IMR-90 (cell line): ENCODE measurements at regions not wholly inside any gene's neighbourhood (a gene's known extent, or its start where the extent isn't known, plus 50 kb on each side); places are given as distances from the start of the nearest gene placed in this dataset.

ENCODE experiments used
- ATAC-seq: fragments of 200-7000 bp; cut with Tn5 transposase; 2 replicates; pipeline ENCODE4 v1.9.1; 2020; ENCODE audit warnings: low read depth, mild to moderate bottlenecking, moderate library complexity
- BruUV-seq: library from RNA; stranded (reverse); fragments of 400-500 nt; replicated peaks from 2 replicates; lab custom pipeline; 2021; lab: Mats Ljungman, UMichigan
- CTCF ChIA-PET: fragments of 300-600 bp; formaldehyde crosslinking; extraction: SDS; loops from one replicate; lab custom pipeline; 2021; ENCODE audit warnings: antibody characterized with exemption; lab: Yijun Ruan, JAX
- POLR2A ChIA-PET: fragments of 300-600 bp; sonication (Branson Sonifier 250); formaldehyde crosslinking; loops from one replicate; lab custom pipeline; 2022; ENCODE audit warnings: antibody characterized with exemption; ENCODE audit not compliant: unreplicated experiment; lab: Charles Lee
- DNase-seq: peaks from one replicate; pipeline ENCODE4 v3.0.0; 2013
- H2AFZ ChIP-seq: replicated peaks from 2 replicates; pipeline ENCODE3; 2013; ENCODE audit warnings: low read length, mild to moderate bottlenecking; ENCODE audit not compliant: poor library complexity
- H2AK5ac ChIP-seq: 2 replicates; pipeline ENCODE4 v1.6.1; 2013; ENCODE audit warnings: low read depth, low read length, inconsistent platforms
- H2AK9ac ChIP-seq: replicated peaks from 2 replicates; pipeline ENCODE3; 2013; ENCODE audit warnings: mild to moderate bottlenecking, low read depth, low read length, moderate library complexity; ENCODE audit not compliant: poor library complexity
- H2BK120ac ChIP-seq: 2 replicates; pipeline ENCODE4 v1.6.1; 2013; ENCODE audit warnings: low read depth, low read length, inconsistent platforms
- H2BK15ac ChIP-seq: 3 replicates; pipeline ENCODE4 v1.6.1; 2013; ENCODE audit warnings: low read depth, low read length, inconsistent platforms
- H2BK20ac ChIP-seq: 2 replicates; pipeline ENCODE4 v1.6.1; 2013; ENCODE audit warnings: low read depth, mild to moderate bottlenecking, inconsistent platforms, low read length, moderate library complexity
- H2BK5ac ChIP-seq: 2 replicates; pipeline ENCODE4 v1.6.1; 2013; ENCODE audit warnings: mild to moderate bottlenecking, low read depth, low read length, inconsistent platforms; ENCODE audit not compliant: poor library complexity, severe bottlenecking
- H3K14ac ChIP-seq: replicated peaks from 2 replicates; pipeline ENCODE4 v1.6.1; 2013; ENCODE audit warnings: low read depth, low read length, inconsistent platforms
- H3K18ac ChIP-seq: 2 replicates; pipeline ENCODE4 v1.6.1; 2013; ENCODE audit warnings: low read depth, low read length, control low read depth
- H3K23ac ChIP-seq: 2 replicates; pipeline ENCODE4 v1.6.1; 2013; ENCODE audit warnings: low read depth, low read length, inconsistent platforms
- H3K27ac ChIP-seq: 2 replicates; pipeline ENCODE4 v1.5.1; 2013; ENCODE audit warnings: mild to moderate bottlenecking, control low read depth, low read length; ENCODE audit not compliant: insufficient read depth
- H3K27me3 ChIP-seq: 2 replicates; pipeline ENCODE4 v1.6.1; 2013; ENCODE audit warnings: low read length; ENCODE audit not compliant: control insufficient read depth, insufficient read depth
- H3K36me3 ChIP-seq: 2 replicates; pipeline ENCODE4 v1.6.1; 2013; ENCODE audit warnings: low read length, mixed read lengths; ENCODE audit not compliant: control insufficient read depth, insufficient read depth
- H3K4ac ChIP-seq: 2 replicates; pipeline ENCODE4 v1.6.1; 2013; ENCODE audit warnings: low read depth, low read length, inconsistent platforms
- H3K4me1 ChIP-seq: 2 replicates; pipeline ENCODE4 v1.6.1; 2013; ENCODE audit warnings: low read length, mixed read lengths; ENCODE audit not compliant: control insufficient read depth, insufficient read depth
- H3K4me2 ChIP-seq: 2 replicates; pipeline ENCODE4 v1.6.1; 2013; ENCODE audit warnings: low read depth, mild to moderate bottlenecking, control low read depth, low read length, moderate library complexity
- H3K4me3 ChIP-seq: 2 replicates; pipeline ENCODE4 v1.5.1; 2013; ENCODE audit warnings: low read depth, mild to moderate bottlenecking, control low read depth, low read length, moderate library complexity; ENCODE audit not compliant: insufficient read depth
- H3K56ac ChIP-seq: 2 replicates; pipeline ENCODE4 v1.6.1; 2013; ENCODE audit warnings: low read length, inconsistent platforms; ENCODE audit not compliant: insufficient read depth; ENCODE audit errors: extremely low read depth
- H3K79me1 ChIP-seq, 2 experiments: 2 replicates each; pipeline ENCODE4 v1.6.1; 2013; ENCODE audit warnings: low read length in 2 of 2, inconsistent platforms in 1 of 2, low read depth in 1 of 2
- H3K9ac ChIP-seq: 2 replicates; pipeline ENCODE4 v1.6.1; 2013; ENCODE audit warnings: low read depth, low read length, control low read depth
- H3K9me1 ChIP-seq: 2 replicates; pipeline ENCODE4 v1.6.1; 2013; ENCODE audit warnings: low read length, inconsistent platforms; ENCODE audit not compliant: insufficient read depth
- H3K9me3 ChIP-seq: 2 replicates; pipeline ENCODE4 v1.6.1; 2013; ENCODE audit warnings: low read length; ENCODE audit not compliant: control insufficient read depth, insufficient read depth
- H4K20me1 ChIP-seq: 2 replicates; pipeline ENCODE4 v1.6.1; 2013; ENCODE audit warnings: low read length, inconsistent platforms; ENCODE audit not compliant: insufficient read depth
- H4K5ac ChIP-seq: 2 replicates; pipeline ENCODE4 v1.6.1; 2013; ENCODE audit warnings: mild to moderate bottlenecking, low read depth, low read length, control low read depth
- H4K8ac ChIP-seq, 2 experiments: 2 replicates each; pipeline ENCODE4 v1.6.1; 2013; ENCODE audit warnings: low read depth in 2 of 2, low read length in 2 of 2, control low read depth in 1 of 2, inconsistent platforms in 1 of 2
- H4K91ac ChIP-seq: 2 replicates; pipeline ENCODE4 v1.6.1; 2013; ENCODE audit warnings: low read depth, low read length, inconsistent platforms; ENCODE audit not compliant: insufficient read depth
- BHLHE40 ChIP-seq: fragments of 150-350 bp; IDR thresholded peaks from 2 replicates; pipeline ENCODE4 v1.6.1; 2016; ENCODE audit warnings: mild to moderate bottlenecking, low read depth, low read length
- CEBPB ChIP-seq: IDR thresholded peaks from 2 replicates; pipeline ENCODE4 v1.6.1; 2012; ENCODE audit warnings: low read depth, low read length, improper control_type of control experiment
- CHD1 ChIP-seq: IDR thresholded peaks from 2 replicates; pipeline ENCODE4 v1.6.1; 2012; ENCODE audit warnings: low read depth, low read length, improper control_type of control experiment
- ELK1 ChIP-seq: fragments of 150-350 bp; IDR thresholded peaks from 2 replicates; pipeline ENCODE4 v1.6.1; 2016; ENCODE audit warnings: low read depth, mild to moderate bottlenecking, low read length, moderate library complexity, borderline replicate concordance
- FOS ChIP-seq: fragments of 150-350 bp; IDR thresholded peaks from 2 replicates; pipeline ENCODE4 v1.6.1; 2016; ENCODE audit warnings: low read depth, low read length
- MAFK ChIP-seq: IDR thresholded peaks from 2 replicates; pipeline ENCODE4 v1.6.1; 2012; ENCODE audit warnings: low read depth, low read length, improper control_type of control experiment
- MXI1 ChIP-seq: IDR thresholded peaks from 2 replicates; pipeline ENCODE4 v1.6.1; 2012; ENCODE audit warnings: low read depth, mild to moderate bottlenecking, low read length, moderate library complexity, borderline replicate concordance
- NFE2L2 ChIP-seq: fragments of 150-350 bp; IDR thresholded peaks from 2 replicates; pipeline ENCODE4 v1.6.1; 2016; ENCODE audit warnings: low read depth, mild to moderate bottlenecking, low read length
- POLR2A ChIP-seq: IDR thresholded peaks from 2 replicates; pipeline ENCODE4 v1.6.1; 2012; ENCODE audit warnings: mild to moderate bottlenecking, low read depth, low read length
- RAD21 ChIP-seq: IDR thresholded peaks from 2 replicates; pipeline ENCODE4 v1.6.1; 2012; ENCODE audit warnings: low read length, improper control_type of control experiment
- RCOR1 ChIP-seq: IDR thresholded peaks from 2 replicates; pipeline ENCODE4 v1.6.1; 2012; ENCODE audit warnings: mild to moderate bottlenecking, low read length, improper control_type of control experiment; ENCODE audit not compliant: insufficient replicate concordance
- RFX5 ChIP-seq: IDR thresholded peaks from 2 replicates; pipeline ENCODE4 v1.8.0; 2012; ENCODE audit warnings: low read depth, mild to moderate bottlenecking, low read length, moderate library complexity
- SMC3 ChIP-seq: fragments of 150-350 bp; IDR thresholded peaks from 2 replicates; pipeline ENCODE4 v1.6.1; 2016; ENCODE audit warnings: low read depth, mild to moderate bottlenecking, antibody characterized with exemption, low read length, moderate library complexity
- WGBS, 2 experiments: methylation state at CpG; one replicate each; pipeline versions ENCODE4 v1.1.5 to v1.1.7; 2013; ENCODE audit warnings: missing lambda C conversion rate in 2 of 2; ENCODE audit not compliant: insufficient read length in 1 of 2; ENCODE audit errors: extremely low coverage in 2 of 2; 5-methylcytosine and 5-hydroxymethylcytosine counted together
- dilution Hi-C: fragments of 300-500 bp; cut with HindIII; formaldehyde crosslinking; loops from one replicate; pipeline ENCODE4 v1.14.3; 2018; ENCODE audit warnings: low sequenced_read_pairs; ENCODE audit not compliant: unreplicated experiment
- in situ Hi-C: fragments of 300-500 bp; cut with MboI; formaldehyde crosslinking; loops from 3 replicates; pipeline ENCODE4 v1.14.3; 2019; ENCODE audit warnings: low sequenced_read_pairs, inconsistent platforms, mixed read lengths
- intact Hi-C: fragments of 100-400 bp; cut with micrococcal nuclease; formaldehyde crosslinking; loops from 2 replicates; pipeline ENCODE4 v1.10.0; 2022
- TF ChIP-seq, protein P1 (sequence below): conservative IDR thresholded peaks from 2 replicates; pipeline ENCODE4 v1.5.1; 2012; ENCODE audit warnings: mild to moderate bottlenecking, low read depth, low read length, improper control_type of control experiment
- TF ChIP-seq, protein P2 (sequence below): fragments of 150-350 bp; IDR thresholded peaks from 2 replicates; pipeline ENCODE4 v1.6.1; 2017; ENCODE audit warnings: mild to moderate bottlenecking, antibody characterized with exemption, low read length, low read depth

- no CpG with 5 or more reads among the region's 2 CpGs for WGBS, 2 experiments
- Histone ChIP-seq H3K9ac (no peak overlapping the region), H4K5ac (no peak overlapping the region), H2BK120ac (no peak overlapping the region), H3K56ac (no peak overlapping the region), H3K9me1 (no peaks in the 10 kb centered on the region), H3K27me3 (no peaks in the 10 kb centered on the region), H3K18ac (no peak overlapping the region), H4K20me1 (no peaks in the 10 kb centered on the region), H2BK5ac (no peak overlapping the region), H3K79me1 (no peaks in the 10 kb centered on the region), H2AK9ac (no peak overlapping the region), H2BK15ac (no peak overlapping the region), H2AFZ (no peak overlapping the region), H3K4ac (no peak overlapping the region), H3K4me1 (no peaks in the 10 kb centered on the region), H2BK20ac (no peak overlapping the region), H3K14ac (no peak overlapping the region), H3K9me3 (no peaks in the 10 kb centered on the region), H4K8ac (no peak overlapping the region), H4K91ac (no peak overlapping the region), H3K27ac (no peak overlapping the region), H3K4me3 (no peak overlapping the region), H2AK5ac (no peak overlapping the region), H3K36me3 (no peaks in the 10 kb centered on the region), H3K4me2 (no peak overlapping the region), H3K23ac (no peak overlapping the region)
- ChIA-PET CTCF (no interaction called here), POLR2A (no interaction called here)
- BruUV-seq = no TSS peak
- intact Hi-C loops (no loop called here), in situ Hi-C loops (no loop called here), dilution Hi-C loops (no loop called here)
- DNase-seq (no peak), ATAC-seq (no peak)
- TF ChIP-seq NFE2L2 (no peak), MXI1 (no peak), RAD21 (no peak), RFX5 (no peak), SMC3 (no peak), POLR2A (no peak), RCOR1 (no peak), FOS (no peak), MAFK (no peak), ELK1 (no peak), CHD1 (no peak), CEBPB (no peak), BHLHE40 (no peak)
- TF ChIP-seq, protein P1, sequence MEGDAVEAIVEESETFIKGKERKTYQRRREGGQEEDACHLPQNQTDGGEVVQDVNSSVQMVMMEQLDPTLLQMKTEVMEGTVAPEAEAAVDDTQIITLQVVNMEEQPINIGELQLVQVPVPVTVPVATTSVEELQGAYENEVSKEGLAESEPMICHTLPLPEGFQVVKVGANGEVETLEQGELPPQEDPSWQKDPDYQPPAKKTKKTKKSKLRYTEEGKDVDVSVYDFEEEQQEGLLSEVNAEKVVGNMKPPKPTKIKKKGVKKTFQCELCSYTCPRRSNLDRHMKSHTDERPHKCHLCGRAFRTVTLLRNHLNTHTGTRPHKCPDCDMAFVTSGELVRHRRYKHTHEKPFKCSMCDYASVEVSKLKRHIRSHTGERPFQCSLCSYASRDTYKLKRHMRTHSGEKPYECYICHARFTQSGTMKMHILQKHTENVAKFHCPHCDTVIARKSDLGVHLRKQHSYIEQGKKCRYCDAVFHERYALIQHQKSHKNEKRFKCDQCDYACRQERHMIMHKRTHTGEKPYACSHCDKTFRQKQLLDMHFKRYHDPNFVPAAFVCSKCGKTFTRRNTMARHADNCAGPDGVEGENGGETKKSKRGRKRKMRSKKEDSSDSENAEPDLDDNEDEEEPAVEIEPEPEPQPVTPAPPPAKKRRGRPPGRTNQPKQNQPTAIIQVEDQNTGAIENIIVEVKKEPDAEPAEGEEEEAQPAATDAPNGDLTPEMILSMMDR = no peak
- TF ChIP-seq, protein P2, sequence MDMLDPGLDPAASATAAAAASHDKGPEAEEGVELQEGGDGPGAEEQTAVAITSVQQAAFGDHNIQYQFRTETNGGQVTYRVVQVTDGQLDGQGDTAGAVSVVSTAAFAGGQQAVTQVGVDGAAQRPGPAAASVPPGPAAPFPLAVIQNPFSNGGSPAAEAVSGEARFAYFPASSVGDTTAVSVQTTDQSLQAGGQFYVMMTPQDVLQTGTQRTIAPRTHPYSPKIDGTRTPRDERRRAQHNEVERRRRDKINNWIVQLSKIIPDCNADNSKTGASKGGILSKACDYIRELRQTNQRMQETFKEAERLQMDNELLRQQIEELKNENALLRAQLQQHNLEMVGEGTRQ = no peak
Measured at GRCh38 chr1:189620471-189620870, 857.2 kb downstream of the BRINP3 start.
